DOHH2 (cell line): ENCODE measurements at regions not wholly inside any gene's neighbourhood (a gene's known extent, or its start where the extent isn't known, plus 50 kb on each side); places are given as distances from the start of the nearest gene placed in this dataset.

ENCODE experiments used
- H3F3A ChIP-seq: fragments of 200-600 bp; sonication (generic), shearing (Covaris generic); 2 replicates; pipeline ENCODE4 v1.6.0; 2016; ENCODE audit warnings: antibody characterized with exemption, mild to moderate bottlenecking; ENCODE audit not compliant: control insufficient read depth, insufficient read depth
- H3K27ac ChIP-seq: fragments of 200-600 bp; sonication (generic); 2 replicates; pipeline ENCODE4 v1.5.1; 2014; ENCODE audit warnings: low read depth, mild to moderate bottlenecking, low read length, moderate library complexity
- H3K27me3 ChIP-seq: fragments of 200-600 bp; sonication (generic); 2 replicates; pipeline ENCODE4 v1.6.1; 2014; ENCODE audit warnings: mild to moderate bottlenecking, low read length, mixed read lengths; ENCODE audit not compliant: control insufficient read depth
- H3K36me3 ChIP-seq: fragments of 200-600 bp; sonication (generic); 2 replicates; pipeline ENCODE4 v1.6.1; 2014; ENCODE audit warnings: mild to moderate bottlenecking, low read length, moderate library complexity, mixed read lengths; ENCODE audit not compliant: control insufficient read depth
- H3K4me1 ChIP-seq: fragments of 200-600 bp; sonication (generic); 2 replicates; pipeline ENCODE4 v1.6.1; 2014; ENCODE audit warnings: mild to moderate bottlenecking, low read length, mixed read lengths; ENCODE audit not compliant: control insufficient read depth
- H3K4me2 ChIP-seq: fragments of 200-600 bp; sonication (generic); 2 replicates; pipeline ENCODE4 v1.6.0; 2014; ENCODE audit warnings: mild to moderate bottlenecking, low read length, moderate library complexity
- H3K4me3 ChIP-seq: fragments of 200-600 bp; sonication (generic); 2 replicates; pipeline ENCODE4 v1.5.1; 2014; ENCODE audit warnings: mild to moderate bottlenecking, low read length, mixed read lengths
- H3K79me2 ChIP-seq: fragments of 200-600 bp; sonication (generic); 2 replicates; pipeline ENCODE4 v1.6.1; 2014; ENCODE audit warnings: mild to moderate bottlenecking, low read length, mixed read lengths; ENCODE audit not compliant: control insufficient read depth
- H3K9me2 ChIP-seq: fragments of 200-600 bp; sonication (generic); replicated peaks from 2 replicates; pipeline ENCODE4 v1.6.1; 2014; ENCODE audit warnings: mild to moderate bottlenecking, low read length, mixed read lengths; ENCODE audit not compliant: control insufficient read depth
- H3K9me3 ChIP-seq: fragments of 200-600 bp; sonication (generic); 2 replicates; pipeline ENCODE4 v1.6.1; 2014; ENCODE audit warnings: antibody characterized with exemption, low read length, mixed read lengths; ENCODE audit not compliant: control insufficient read depth, insufficient read depth
- H4K20me1 ChIP-seq: fragments of 200-600 bp; sonication (generic); 2 replicates; pipeline ENCODE4 v1.6.0; 2014; ENCODE audit warnings: low read depth, mild to moderate bottlenecking, antibody characterized with exemption, low read length, moderate library complexity; ENCODE audit not compliant: control insufficient read depth, insufficient read depth
- EZH2phosphoT487 ChIP-seq: fragments of 200-600 bp; sonication (generic); IDR thresholded peaks from 2 replicates; pipeline ENCODE4 v1.6.1; 2017; ENCODE audit warnings: borderline replicate concordance, mild to moderate bottlenecking, antibody characterized with exemption, low read length, moderate library complexity, mixed read lengths
- TF ChIP-seq, protein P1 (sequence below): fragments of 200-600 bp; sonication (generic); IDR thresholded peaks from one replicate; pipeline ENCODE4 v1.5.1; 2014; ENCODE audit warnings: antibody characterized with exemption, mild to moderate bottlenecking, low read depth, low read length; ENCODE audit not compliant: poor library complexity, severe bottlenecking

GRCh38 chr18:73859837-73860397 is 287.7 kb downstream of the FBXO15 start:
- TF ChIP-seq, protein P1, sequence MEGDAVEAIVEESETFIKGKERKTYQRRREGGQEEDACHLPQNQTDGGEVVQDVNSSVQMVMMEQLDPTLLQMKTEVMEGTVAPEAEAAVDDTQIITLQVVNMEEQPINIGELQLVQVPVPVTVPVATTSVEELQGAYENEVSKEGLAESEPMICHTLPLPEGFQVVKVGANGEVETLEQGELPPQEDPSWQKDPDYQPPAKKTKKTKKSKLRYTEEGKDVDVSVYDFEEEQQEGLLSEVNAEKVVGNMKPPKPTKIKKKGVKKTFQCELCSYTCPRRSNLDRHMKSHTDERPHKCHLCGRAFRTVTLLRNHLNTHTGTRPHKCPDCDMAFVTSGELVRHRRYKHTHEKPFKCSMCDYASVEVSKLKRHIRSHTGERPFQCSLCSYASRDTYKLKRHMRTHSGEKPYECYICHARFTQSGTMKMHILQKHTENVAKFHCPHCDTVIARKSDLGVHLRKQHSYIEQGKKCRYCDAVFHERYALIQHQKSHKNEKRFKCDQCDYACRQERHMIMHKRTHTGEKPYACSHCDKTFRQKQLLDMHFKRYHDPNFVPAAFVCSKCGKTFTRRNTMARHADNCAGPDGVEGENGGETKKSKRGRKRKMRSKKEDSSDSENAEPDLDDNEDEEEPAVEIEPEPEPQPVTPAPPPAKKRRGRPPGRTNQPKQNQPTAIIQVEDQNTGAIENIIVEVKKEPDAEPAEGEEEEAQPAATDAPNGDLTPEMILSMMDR: no peak
- no peak for TF ChIP-seq EZH2phosphoT487
- H3K4me3 ChIP-seq: no peak overlapping the region

GRCh38 chr18:73852789-73853549 is 294.7 kb downstream of the FBXO15 start:
- Histone ChIP-seq H3K79me2 (no peaks in the 10 kb centered on the region), H3K9me2 (no peaks in the 10 kb centered on the region), H3K9me3 (no peaks in the 10 kb centered on the region), H3K4me2 (no peak overlapping the region), H3K4me3 (no peak overlapping the region), H3K36me3 (no peaks in the 10 kb centered on the region), H4K20me1 (no peaks in the 10 kb centered on the region), H3K4me1 (no peaks in the 10 kb centered on the region), H3F3A (no peaks in the 10 kb centered on the region), H3K27me3 (no peaks in the 10 kb centered on the region), H3K27ac (no peak overlapping the region)
- no peak for TF ChIP-seq EZH2phosphoT487
- TF ChIP-seq, protein P1: no peak

More at GRCh38 chr18:73859837-73860397, 287.7 kb downstream of the FBXO15 start:
- no peaks in the 10 kb centered on the region for H3F3A ChIP-seq
- no peak overlapping the region for H3K4me2 ChIP-seq
- no peaks in the 10 kb centered on the region for H3K79me2 ChIP-seq
- H4K20me1 ChIP-seq: no peaks in the 10 kb centered on the region
- no peaks in the 10 kb centered on the region for H3K9me2 ChIP-seq
- H3K4me1 ChIP-seq: no peaks in the 10 kb centered on the region
- no peaks in the 10 kb centered on the region for H3K9me3 ChIP-seq
- H3K27ac ChIP-seq: no peak overlapping the region
- no peaks in the 10 kb centered on the region for H3K27me3 ChIP-seq
- no peaks in the 10 kb centered on the region for H3K36me3 ChIP-seq

DNA sequence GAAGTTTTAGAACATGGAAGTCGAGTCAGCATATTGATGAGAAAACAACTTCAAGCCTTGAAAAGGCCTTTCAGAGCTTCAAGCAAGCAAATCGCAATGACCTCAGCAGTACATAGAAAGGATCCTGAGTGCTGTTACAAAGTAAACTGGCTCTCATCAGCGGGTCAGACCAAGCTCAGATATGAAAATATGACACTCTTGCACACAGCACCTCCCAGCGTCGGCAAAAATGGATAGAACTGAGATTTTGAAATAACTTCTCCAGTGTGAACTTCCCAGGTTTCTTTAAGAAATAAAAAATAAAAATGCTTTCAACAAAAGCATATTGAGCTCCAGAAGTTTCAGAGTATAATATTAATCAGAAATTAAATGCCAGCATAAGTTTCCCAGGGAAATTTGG is 296.9 kb downstream of the FBXO15 start:
- Histone ChIP-seq H4K20me1 (no peaks in the 10 kb centered on the region), H3K9me2 (no peaks in the 10 kb centered on the region), H3K4me3 (no peak overlapping the region), H3F3A (no peaks in the 10 kb centered on the region), H3K27ac (no peak overlapping the region), H3K79me2 (no peaks in the 10 kb centered on the region), H3K4me2 (no peak overlapping the region), H3K9me3 (no peaks in the 10 kb centered on the region), H3K36me3 (no peaks in the 10 kb centered on the region), H3K4me1 (no peaks in the 10 kb centered on the region), H3K27me3 (no peaks in the 10 kb centered on the region)
- no peak for TF ChIP-seq EZH2phosphoT487
- TF ChIP-seq, protein P1: no peak
